HT-29 (cell line): ENCODE measurements at regions not wholly inside any gene's neighbourhood (a gene's known extent, or its start where the extent isn't known, plus 50 kb on each side); places are given as distances from the start of the nearest gene placed in this dataset.
"Not testable (repeated sequence)": the region's sequence is repeated elsewhere in the genome, so short reads cannot be mapped to it uniquely, and the experiment has no call there.

Experiments
- DNase-seq: peaks from one replicate; pipeline ENCODE4 v3.0.0-alpha.2; 2015; ENCODE audit warnings: low spot score

GRCh38 chr13:83730674-83731073 lies 151.6 kb downstream of the SLITRK1 start:
- no peak for DNase-seq

GRCh38 chr13:83722443-83722842 lies 159.8 kb downstream of the SLITRK1 start:
- DNase-seq = no peak

- no peak for DNase-seq
Observed at GRCh38 chr13:83716121-83716520, 166.2 kb downstream of the SLITRK1 start.

GRCh38 chr13:83714236-83714635 lies 168.0 kb downstream of the SLITRK1 start:
- no peak for DNase-seq

GRCh38 chr13:83710133-83710515 lies 172.2 kb downstream of the SLITRK1 start:
- DNase-seq = no peak

GRCh38 chr13:83709426-83710132 lies 172.7 kb downstream of the SLITRK1 start:
- DNase-seq = no peak

GRCh38 chr13:83702021-83702420 lies 180.3 kb downstream of the SLITRK1 start:
- DNase-seq = no peak

- DNase-seq = no peak
Observed at GRCh38 chr13:83692800-83693199, 189.5 kb downstream of the SLITRK1 start.

- no peak for DNase-seq
Observed at GRCh38 chr13:83691966-83692365, 190.3 kb downstream of the SLITRK1 start.

GRCh38 chr13:83681547-83681946 lies 200.7 kb downstream of the SLITRK1 start:
- DNase-seq = no peak

GRCh38 chr13:83677985-83678384 lies 204.3 kb downstream of the SLITRK1 start:
- DNase-seq = no peak

- no peak for DNase-seq
Observed at GRCh38 chr13:83672612-83673011, 209.7 kb downstream of the SLITRK1 start.

GRCh38 chr13:83667606-83668005 lies 214.7 kb downstream of the SLITRK1 start:
- DNase-seq = no peak

- no peak for DNase-seq
Observed at GRCh38 chr13:83666141-83666540, 216.1 kb downstream of the SLITRK1 start.

GRCh38 chr13:83657281-83657680 lies 225.0 kb downstream of the SLITRK1 start:
- no peak for DNase-seq

GRCh38 chr13:83642617-83643016 lies 239.7 kb downstream of the SLITRK1 start:
- DNase-seq = not testable (repeated sequence)

- no peak for DNase-seq
Observed at GRCh38 chr13:83634601-83635000, 247.7 kb downstream of the SLITRK1 start.

GRCh38 chr13:83633746-83634145 lies 248.5 kb downstream of the SLITRK1 start:
- no peak for DNase-seq

GRCh38 chr13:83622422-83622784 lies 259.9 kb downstream of the SLITRK1 start:
- no peak for DNase-seq

GRCh38 chr13:83621765-83622421 lies 260.4 kb downstream of the SLITRK1 start:
- no peak for DNase-seq

GRCh38 chr13:83620530-83621220 lies 261.6 kb downstream of the SLITRK1 start:
- DNase-seq = no peak

GRCh38 chr13:83618966-83619365 lies 263.3 kb downstream of the SLITRK1 start:
- DNase-seq = no peak

- DNase-seq = no peak
Observed at GRCh38 chr13:83613524-83613923, 268.8 kb downstream of the SLITRK1 start.
